A673 (cell line): ENCODE measurements at regions not wholly inside any gene's neighbourhood (a gene's known extent, or its start where the extent isn't known, plus 50 kb on each side); places are given as distances from the start of the nearest gene placed in this dataset.

ENCODE experiments used
- EZH2 ChIP-seq: fragments of 200-600 bp; sonication (generic); IDR thresholded peaks from 2 replicates; pipeline ENCODE4 v1.6.1; 2017; ENCODE audit warnings: borderline replicate concordance, low read depth, mild to moderate bottlenecking, mixed read lengths, antibody characterized with exemption, low read length; ENCODE audit not compliant: poor library complexity, severe bottlenecking
- TF ChIP-seq, protein P1 (sequence below): fragments of 300-800, 200-600 bp; sonication (generic); conservative IDR thresholded peaks from 2 replicates; pipeline ENCODE4 v1.5.1; 2017; ENCODE audit warnings: low read depth, mild to moderate bottlenecking, antibody characterized with exemption, low read length, moderate library complexity, mixed read lengths

- TF ChIP-seq, protein P1, sequence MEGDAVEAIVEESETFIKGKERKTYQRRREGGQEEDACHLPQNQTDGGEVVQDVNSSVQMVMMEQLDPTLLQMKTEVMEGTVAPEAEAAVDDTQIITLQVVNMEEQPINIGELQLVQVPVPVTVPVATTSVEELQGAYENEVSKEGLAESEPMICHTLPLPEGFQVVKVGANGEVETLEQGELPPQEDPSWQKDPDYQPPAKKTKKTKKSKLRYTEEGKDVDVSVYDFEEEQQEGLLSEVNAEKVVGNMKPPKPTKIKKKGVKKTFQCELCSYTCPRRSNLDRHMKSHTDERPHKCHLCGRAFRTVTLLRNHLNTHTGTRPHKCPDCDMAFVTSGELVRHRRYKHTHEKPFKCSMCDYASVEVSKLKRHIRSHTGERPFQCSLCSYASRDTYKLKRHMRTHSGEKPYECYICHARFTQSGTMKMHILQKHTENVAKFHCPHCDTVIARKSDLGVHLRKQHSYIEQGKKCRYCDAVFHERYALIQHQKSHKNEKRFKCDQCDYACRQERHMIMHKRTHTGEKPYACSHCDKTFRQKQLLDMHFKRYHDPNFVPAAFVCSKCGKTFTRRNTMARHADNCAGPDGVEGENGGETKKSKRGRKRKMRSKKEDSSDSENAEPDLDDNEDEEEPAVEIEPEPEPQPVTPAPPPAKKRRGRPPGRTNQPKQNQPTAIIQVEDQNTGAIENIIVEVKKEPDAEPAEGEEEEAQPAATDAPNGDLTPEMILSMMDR = no peak
- no peak for TF ChIP-seq EZH2
Observed at GRCh38 chr17:77279448-77280303, 138.9 kb downstream of the SEC14L1 start.
